IMR-90 (cell line): ENCODE measurements at regions not wholly inside any gene's neighbourhood (a gene's known extent, or its start where the extent isn't known, plus 50 kb on each side); places are given as distances from the start of the nearest gene placed in this dataset.

Experiments used
- ATAC-seq: fragments of 200-7000 bp; cut with Tn5 transposase; 2 replicates; pipeline ENCODE4 v1.9.1; 2020; ENCODE audit warnings: low read depth, mild to moderate bottlenecking, moderate library complexity
- BruUV-seq: library from RNA; stranded (reverse); fragments of 400-500 nt; replicated peaks from 2 replicates; lab custom pipeline; 2021; lab: Mats Ljungman, UMichigan
- CTCF ChIA-PET: fragments of 300-600 bp; formaldehyde crosslinking; extraction: SDS; loops from one replicate; lab custom pipeline; 2021; ENCODE audit warnings: antibody characterized with exemption; lab: Yijun Ruan, JAX
- POLR2A ChIA-PET: fragments of 300-600 bp; sonication (Branson Sonifier 250); formaldehyde crosslinking; loops from one replicate; lab custom pipeline; 2022; ENCODE audit warnings: antibody characterized with exemption; ENCODE audit not compliant: unreplicated experiment; lab: Charles Lee
- DNase-seq: peaks from one replicate; pipeline ENCODE4 v3.0.0; 2013
- H2AFZ ChIP-seq: replicated peaks from 2 replicates; pipeline ENCODE3; 2013; ENCODE audit warnings: low read length, mild to moderate bottlenecking; ENCODE audit not compliant: poor library complexity
- H2AK5ac ChIP-seq: 2 replicates; pipeline ENCODE4 v1.6.1; 2013; ENCODE audit warnings: low read depth, low read length, inconsistent platforms
- H2AK9ac ChIP-seq: replicated peaks from 2 replicates; pipeline ENCODE3; 2013; ENCODE audit warnings: mild to moderate bottlenecking, low read depth, low read length, moderate library complexity; ENCODE audit not compliant: poor library complexity
- H2BK120ac ChIP-seq: 2 replicates; pipeline ENCODE4 v1.6.1; 2013; ENCODE audit warnings: low read depth, low read length, inconsistent platforms
- H2BK15ac ChIP-seq: 3 replicates; pipeline ENCODE4 v1.6.1; 2013; ENCODE audit warnings: low read depth, low read length, inconsistent platforms
- H2BK20ac ChIP-seq: 2 replicates; pipeline ENCODE4 v1.6.1; 2013; ENCODE audit warnings: low read depth, mild to moderate bottlenecking, inconsistent platforms, low read length, moderate library complexity
- H2BK5ac ChIP-seq: 2 replicates; pipeline ENCODE4 v1.6.1; 2013; ENCODE audit warnings: mild to moderate bottlenecking, low read depth, low read length, inconsistent platforms; ENCODE audit not compliant: poor library complexity, severe bottlenecking
- H3K14ac ChIP-seq: replicated peaks from 2 replicates; pipeline ENCODE4 v1.6.1; 2013; ENCODE audit warnings: low read depth, low read length, inconsistent platforms
- H3K18ac ChIP-seq: 2 replicates; pipeline ENCODE4 v1.6.1; 2013; ENCODE audit warnings: low read depth, low read length, control low read depth
- H3K23ac ChIP-seq: 2 replicates; pipeline ENCODE4 v1.6.1; 2013; ENCODE audit warnings: low read depth, low read length, inconsistent platforms
- H3K27ac ChIP-seq: 2 replicates; pipeline ENCODE4 v1.5.1; 2013; ENCODE audit warnings: mild to moderate bottlenecking, control low read depth, low read length; ENCODE audit not compliant: insufficient read depth
- H3K27me3 ChIP-seq: 2 replicates; pipeline ENCODE4 v1.6.1; 2013; ENCODE audit warnings: low read length; ENCODE audit not compliant: control insufficient read depth, insufficient read depth
- H3K36me3 ChIP-seq: 2 replicates; pipeline ENCODE4 v1.6.1; 2013; ENCODE audit warnings: low read length, mixed read lengths; ENCODE audit not compliant: control insufficient read depth, insufficient read depth
- H3K4ac ChIP-seq: 2 replicates; pipeline ENCODE4 v1.6.1; 2013; ENCODE audit warnings: low read depth, low read length, inconsistent platforms
- H3K4me1 ChIP-seq: 2 replicates; pipeline ENCODE4 v1.6.1; 2013; ENCODE audit warnings: low read length, mixed read lengths; ENCODE audit not compliant: control insufficient read depth, insufficient read depth
- H3K4me2 ChIP-seq: 2 replicates; pipeline ENCODE4 v1.6.1; 2013; ENCODE audit warnings: low read depth, mild to moderate bottlenecking, control low read depth, low read length, moderate library complexity
- H3K4me3 ChIP-seq: 2 replicates; pipeline ENCODE4 v1.5.1; 2013; ENCODE audit warnings: low read depth, mild to moderate bottlenecking, control low read depth, low read length, moderate library complexity; ENCODE audit not compliant: insufficient read depth
- H3K56ac ChIP-seq: 2 replicates; pipeline ENCODE4 v1.6.1; 2013; ENCODE audit warnings: low read length, inconsistent platforms; ENCODE audit not compliant: insufficient read depth; ENCODE audit errors: extremely low read depth
- H3K79me1 ChIP-seq, 2 experiments: 2 replicates each; pipeline ENCODE4 v1.6.1; 2013; ENCODE audit warnings: low read length in 2 of 2, inconsistent platforms in 1 of 2, low read depth in 1 of 2
- H3K9ac ChIP-seq: 2 replicates; pipeline ENCODE4 v1.6.1; 2013; ENCODE audit warnings: low read depth, low read length, control low read depth
- H3K9me1 ChIP-seq: 2 replicates; pipeline ENCODE4 v1.6.1; 2013; ENCODE audit warnings: low read length, inconsistent platforms; ENCODE audit not compliant: insufficient read depth
- H3K9me3 ChIP-seq: 2 replicates; pipeline ENCODE4 v1.6.1; 2013; ENCODE audit warnings: low read length; ENCODE audit not compliant: control insufficient read depth, insufficient read depth
- H4K20me1 ChIP-seq: 2 replicates; pipeline ENCODE4 v1.6.1; 2013; ENCODE audit warnings: low read length, inconsistent platforms; ENCODE audit not compliant: insufficient read depth
- H4K5ac ChIP-seq: 2 replicates; pipeline ENCODE4 v1.6.1; 2013; ENCODE audit warnings: mild to moderate bottlenecking, low read depth, low read length, control low read depth
- H4K8ac ChIP-seq, 2 experiments: 2 replicates each; pipeline ENCODE4 v1.6.1; 2013; ENCODE audit warnings: low read depth in 2 of 2, low read length in 2 of 2, control low read depth in 1 of 2, inconsistent platforms in 1 of 2
- H4K91ac ChIP-seq: 2 replicates; pipeline ENCODE4 v1.6.1; 2013; ENCODE audit warnings: low read depth, low read length, inconsistent platforms; ENCODE audit not compliant: insufficient read depth
- BHLHE40 ChIP-seq: fragments of 150-350 bp; IDR thresholded peaks from 2 replicates; pipeline ENCODE4 v1.6.1; 2016; ENCODE audit warnings: mild to moderate bottlenecking, low read depth, low read length
- CEBPB ChIP-seq: IDR thresholded peaks from 2 replicates; pipeline ENCODE4 v1.6.1; 2012; ENCODE audit warnings: low read depth, low read length, improper control_type of control experiment
- CHD1 ChIP-seq: IDR thresholded peaks from 2 replicates; pipeline ENCODE4 v1.6.1; 2012; ENCODE audit warnings: low read depth, low read length, improper control_type of control experiment
- FOS ChIP-seq: fragments of 150-350 bp; IDR thresholded peaks from 2 replicates; pipeline ENCODE4 v1.6.1; 2016; ENCODE audit warnings: low read depth, low read length
- MAFK ChIP-seq: IDR thresholded peaks from 2 replicates; pipeline ENCODE4 v1.6.1; 2012; ENCODE audit warnings: low read depth, low read length, improper control_type of control experiment
- MAZ ChIP-seq: IDR thresholded peaks from 2 replicates; pipeline ENCODE4 v1.6.1; 2012; ENCODE audit warnings: low read depth, mild to moderate bottlenecking, low read length, improper control_type of control experiment, moderate library complexity, borderline replicate concordance
- MXI1 ChIP-seq: IDR thresholded peaks from 2 replicates; pipeline ENCODE4 v1.6.1; 2012; ENCODE audit warnings: low read depth, mild to moderate bottlenecking, low read length, moderate library complexity, borderline replicate concordance
- NFE2L2 ChIP-seq: fragments of 150-350 bp; IDR thresholded peaks from 2 replicates; pipeline ENCODE4 v1.6.1; 2016; ENCODE audit warnings: low read depth, mild to moderate bottlenecking, low read length
- POLR2A ChIP-seq: IDR thresholded peaks from 2 replicates; pipeline ENCODE4 v1.6.1; 2012; ENCODE audit warnings: mild to moderate bottlenecking, low read depth, low read length
- RAD21 ChIP-seq: IDR thresholded peaks from 2 replicates; pipeline ENCODE4 v1.6.1; 2012; ENCODE audit warnings: low read length, improper control_type of control experiment
- RCOR1 ChIP-seq: IDR thresholded peaks from 2 replicates; pipeline ENCODE4 v1.6.1; 2012; ENCODE audit warnings: mild to moderate bottlenecking, low read length, improper control_type of control experiment; ENCODE audit not compliant: insufficient replicate concordance
- RFX5 ChIP-seq: IDR thresholded peaks from 2 replicates; pipeline ENCODE4 v1.8.0; 2012; ENCODE audit warnings: low read depth, mild to moderate bottlenecking, low read length, moderate library complexity
- SMC3 ChIP-seq: fragments of 150-350 bp; IDR thresholded peaks from 2 replicates; pipeline ENCODE4 v1.6.1; 2016; ENCODE audit warnings: low read depth, mild to moderate bottlenecking, antibody characterized with exemption, low read length, moderate library complexity
- WGBS, 2 experiments: methylation state at CpG; one replicate each; pipeline versions ENCODE4 v1.1.5 to v1.1.7; 2013; ENCODE audit warnings: missing lambda C conversion rate in 2 of 2; ENCODE audit not compliant: insufficient read length in 1 of 2; ENCODE audit errors: extremely low coverage in 2 of 2; 5-methylcytosine and 5-hydroxymethylcytosine counted together
- dilution Hi-C: fragments of 300-500 bp; cut with HindIII; formaldehyde crosslinking; loops from one replicate; pipeline ENCODE4 v1.14.3; 2018; ENCODE audit warnings: low sequenced_read_pairs; ENCODE audit not compliant: unreplicated experiment
- in situ Hi-C: fragments of 300-500 bp; cut with MboI; formaldehyde crosslinking; loops from 3 replicates; pipeline ENCODE4 v1.14.3; 2019; ENCODE audit warnings: low sequenced_read_pairs, inconsistent platforms, mixed read lengths
- intact Hi-C: fragments of 100-400 bp; cut with micrococcal nuclease; formaldehyde crosslinking; loops from 2 replicates; pipeline ENCODE4 v1.10.0; 2022
- TF ChIP-seq, protein P1 (sequence below): fragments of 150-350 bp; IDR thresholded peaks from 2 replicates; pipeline ENCODE4 v1.6.1; 2017; ENCODE audit warnings: mild to moderate bottlenecking, antibody characterized with exemption, low read length, low read depth
- TF ChIP-seq, protein P2 (sequence below): conservative IDR thresholded peaks from 2 replicates; pipeline ENCODE4 v1.5.1; 2012; ENCODE audit warnings: mild to moderate bottlenecking, low read depth, low read length, improper control_type of control experiment
- TF ChIP-seq, protein P3 (sequence below): fragments of 150-350 bp; IDR thresholded peaks from 2 replicates; pipeline ENCODE4 v1.6.1; 2016; ENCODE audit warnings: low read depth, mild to moderate bottlenecking, low read length, moderate library complexity, borderline replicate concordance

DNA sequence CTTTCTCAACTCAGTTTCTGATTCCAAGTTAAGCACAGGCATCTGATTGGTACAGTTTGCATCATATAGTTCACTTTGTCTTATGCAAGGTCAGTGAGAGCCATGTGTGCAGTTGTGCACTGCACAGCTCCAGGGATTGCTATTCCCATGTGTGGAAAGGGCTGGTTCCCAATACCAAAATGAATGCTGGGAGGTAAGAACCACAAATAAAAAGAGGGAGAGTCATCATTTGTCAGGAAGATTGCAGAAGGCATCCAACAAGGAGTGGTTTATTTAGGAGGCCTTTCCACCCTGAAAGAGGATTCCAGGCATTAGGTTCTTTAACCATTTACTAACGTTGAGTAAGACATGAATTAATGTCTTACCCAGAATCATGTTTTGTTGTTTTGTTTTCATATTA lies 141.2 kb upstream of the ST6GAL2 start:
- POLR2A ChIA-PET, result no interaction called here
- no peak overlapping the region for H4K8ac ChIP-seq
- no CpG with 5 or more reads among the region's 1 CpG for WGBS, 2 experiments

More for the DNA sequence above, 141.2 kb upstream of the ST6GAL2 start:
- no peak overlapping the region for H2BK120ac ChIP-seq
- no peak overlapping the region for H4K91ac ChIP-seq
- H2AK5ac ChIP-seq, result no peak overlapping the region
- no peak overlapping the region for H3K18ac ChIP-seq
- peaks cover 5% of the 10 kb centered on the region for H3K9me3 ChIP-seq
- H3K14ac ChIP-seq, result no peak overlapping the region
- no peaks in the 10 kb centered on the region for H4K20me1 ChIP-seq
- H3K23ac ChIP-seq, result no peak overlapping the region
- no peak overlapping the region for H4K5ac ChIP-seq
- no peak overlapping the region for H2BK20ac ChIP-seq
- no peaks in the 10 kb centered on the region for H3K27me3 ChIP-seq
- H2AFZ ChIP-seq, result no peak overlapping the region
- no TSS peak for BruUV-seq
- TF ChIP-seq SMC3 (no peak), MAFK (no peak), RFX5 (no peak), NFE2L2 (no peak), POLR2A (no peak), CEBPB (no peak), FOS (no peak), MAZ (no peak), MXI1 (no peak), RCOR1 (no peak), BHLHE40 (no peak), CHD1 (no peak), RAD21 (no peak)
- TF ChIP-seq, protein P1, sequence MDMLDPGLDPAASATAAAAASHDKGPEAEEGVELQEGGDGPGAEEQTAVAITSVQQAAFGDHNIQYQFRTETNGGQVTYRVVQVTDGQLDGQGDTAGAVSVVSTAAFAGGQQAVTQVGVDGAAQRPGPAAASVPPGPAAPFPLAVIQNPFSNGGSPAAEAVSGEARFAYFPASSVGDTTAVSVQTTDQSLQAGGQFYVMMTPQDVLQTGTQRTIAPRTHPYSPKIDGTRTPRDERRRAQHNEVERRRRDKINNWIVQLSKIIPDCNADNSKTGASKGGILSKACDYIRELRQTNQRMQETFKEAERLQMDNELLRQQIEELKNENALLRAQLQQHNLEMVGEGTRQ, result no peak
- TF ChIP-seq, protein P2, sequence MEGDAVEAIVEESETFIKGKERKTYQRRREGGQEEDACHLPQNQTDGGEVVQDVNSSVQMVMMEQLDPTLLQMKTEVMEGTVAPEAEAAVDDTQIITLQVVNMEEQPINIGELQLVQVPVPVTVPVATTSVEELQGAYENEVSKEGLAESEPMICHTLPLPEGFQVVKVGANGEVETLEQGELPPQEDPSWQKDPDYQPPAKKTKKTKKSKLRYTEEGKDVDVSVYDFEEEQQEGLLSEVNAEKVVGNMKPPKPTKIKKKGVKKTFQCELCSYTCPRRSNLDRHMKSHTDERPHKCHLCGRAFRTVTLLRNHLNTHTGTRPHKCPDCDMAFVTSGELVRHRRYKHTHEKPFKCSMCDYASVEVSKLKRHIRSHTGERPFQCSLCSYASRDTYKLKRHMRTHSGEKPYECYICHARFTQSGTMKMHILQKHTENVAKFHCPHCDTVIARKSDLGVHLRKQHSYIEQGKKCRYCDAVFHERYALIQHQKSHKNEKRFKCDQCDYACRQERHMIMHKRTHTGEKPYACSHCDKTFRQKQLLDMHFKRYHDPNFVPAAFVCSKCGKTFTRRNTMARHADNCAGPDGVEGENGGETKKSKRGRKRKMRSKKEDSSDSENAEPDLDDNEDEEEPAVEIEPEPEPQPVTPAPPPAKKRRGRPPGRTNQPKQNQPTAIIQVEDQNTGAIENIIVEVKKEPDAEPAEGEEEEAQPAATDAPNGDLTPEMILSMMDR, result no peak
- TF ChIP-seq, protein P3, sequence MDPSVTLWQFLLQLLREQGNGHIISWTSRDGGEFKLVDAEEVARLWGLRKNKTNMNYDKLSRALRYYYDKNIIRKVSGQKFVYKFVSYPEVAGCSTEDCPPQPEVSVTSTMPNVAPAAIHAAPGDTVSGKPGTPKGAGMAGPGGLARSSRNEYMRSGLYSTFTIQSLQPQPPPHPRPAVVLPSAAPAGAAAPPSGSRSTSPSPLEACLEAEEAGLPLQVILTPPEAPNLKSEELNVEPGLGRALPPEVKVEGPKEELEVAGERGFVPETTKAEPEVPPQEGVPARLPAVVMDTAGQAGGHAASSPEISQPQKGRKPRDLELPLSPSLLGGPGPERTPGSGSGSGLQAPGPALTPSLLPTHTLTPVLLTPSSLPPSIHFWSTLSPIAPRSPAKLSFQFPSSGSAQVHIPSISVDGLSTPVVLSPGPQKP, result no peak
- DNase-seq (no peak), ATAC-seq (no peak)
- no peak overlapping the region for H2BK5ac ChIP-seq
- H3K36me3 ChIP-seq, result no peaks in the 10 kb centered on the region
- no peaks in the 10 kb centered on the region for H3K9me1 ChIP-seq
- H3K9ac ChIP-seq, result no peak overlapping the region
- no peak overlapping the region for H2BK15ac ChIP-seq
- no peak overlapping the region for H3K56ac ChIP-seq
- dilution Hi-C loops, result no loop called here
- no peak overlapping the region for H3K4ac ChIP-seq
- CTCF ChIA-PET, result interaction anchor here (0.5 kb wide), 1 partner anchor 617 kb away, joined by 5 read pairs; no protein-coding TSS in a partner anchor
- H3K4me2 ChIP-seq, result no peak overlapping the region
- in situ Hi-C loops, result no loop called here
- H3K4me1 ChIP-seq, result no peaks in the 10 kb centered on the region
- no peak overlapping the region for H3K27ac ChIP-seq
- H2AK9ac ChIP-seq, result no peak overlapping the region
- intact Hi-C loops, result no loop called here
- H3K79me1 ChIP-seq, result no peaks in the 10 kb centered on the region
- no peak overlapping the region for H3K4me3 ChIP-seq
